H9 (cell line): ENCODE measurements at regions not wholly inside any gene's neighbourhood (a gene's known extent, or its start where the extent isn't known, plus 50 kb on each side); places are given as distances from the start of the nearest gene placed in this dataset.

ENCODE experiments used
- DNase-seq: peaks from one replicate; pipeline ENCODE4 v3.0.0-alpha.2; 2017
- H2AFZ ChIP-seq: one replicate; pipeline ENCODE4 v1.6.1; 2013; ENCODE audit warnings: mild to moderate bottlenecking, low read length, control low read depth, moderate library complexity
- H2AK5ac ChIP-seq: 2 replicates; pipeline ENCODE4 v1.6.1; 2013; ENCODE audit warnings: low read length, control low read depth, mixed read lengths; ENCODE audit not compliant: insufficient read length
- H2BK120ac ChIP-seq: one replicate; pipeline ENCODE4 v1.6.1; 2013; ENCODE audit warnings: low read depth, mild to moderate bottlenecking, low read length, control low read depth, inconsistent platforms; ENCODE audit not compliant: poor library complexity, severe bottlenecking
- H2BK12ac ChIP-seq: 2 replicates; pipeline ENCODE4 v1.6.1; 2013; ENCODE audit warnings: low read length, control low read depth, mixed read lengths, low read depth; ENCODE audit not compliant: insufficient read length
- H2BK15ac ChIP-seq: 2 replicates; pipeline ENCODE4 v1.6.1; 2013; ENCODE audit warnings: low read depth, low read length, control low read depth
- H2BK20ac ChIP-seq: one replicate; pipeline ENCODE4 v1.6.1; 2013; ENCODE audit warnings: low read depth, mild to moderate bottlenecking, low read length, control low read depth, inconsistent platforms; ENCODE audit not compliant: poor library complexity, severe bottlenecking
- H2BK5ac ChIP-seq: 2 replicates; pipeline ENCODE4 v1.6.1; 2013; ENCODE audit warnings: low read length, control low read depth, mixed read lengths; ENCODE audit not compliant: insufficient read length
- H3K14ac ChIP-seq: 2 replicates; pipeline ENCODE4 v1.6.1; 2013; ENCODE audit warnings: low read length, control low read depth; ENCODE audit not compliant: insufficient read depth
- H3K18ac ChIP-seq: 2 replicates; pipeline ENCODE4 v1.6.1; 2013; ENCODE audit warnings: low read depth, mild to moderate bottlenecking, mixed read lengths, low read length, control low read depth; ENCODE audit not compliant: insufficient read length
- H3K23ac ChIP-seq: 2 replicates; pipeline ENCODE4 v1.6.1; 2013; ENCODE audit warnings: low read length, control low read depth, mixed read lengths, low read depth; ENCODE audit not compliant: insufficient read length
- H3K23me2 ChIP-seq: 2 replicates; pipeline ENCODE4 v1.6.1; 2013; ENCODE audit warnings: low read depth, mild to moderate bottlenecking, mixed read lengths, low read length, control low read depth; ENCODE audit not compliant: insufficient read length, poor library complexity, severe bottlenecking
- H3K27ac ChIP-seq: 2 replicates; pipeline ENCODE4 v1.5.1; 2013; ENCODE audit warnings: low read length, control low read depth, mixed read lengths, low read depth; ENCODE audit not compliant: insufficient read length
- H3K27me3 ChIP-seq: 2 replicates; pipeline ENCODE4 v1.6.1; 2013; ENCODE audit warnings: low read length, control low read depth, inconsistent platforms; ENCODE audit not compliant: insufficient read depth
- H3K4ac ChIP-seq: 2 replicates; pipeline ENCODE4 v1.6.1; 2013; ENCODE audit warnings: low read depth, mild to moderate bottlenecking, control low read depth, inconsistent platforms, low read length, moderate library complexity
- H3K4me1 ChIP-seq: 2 replicates; pipeline ENCODE4 v1.6.1; 2013; ENCODE audit warnings: low read length, control low read depth, inconsistent platforms; ENCODE audit not compliant: insufficient read depth
- H3K4me2 ChIP-seq: 2 replicates; pipeline ENCODE4 v1.6.1; 2013; ENCODE audit warnings: low read length, control low read depth, mixed read lengths; ENCODE audit not compliant: insufficient read length, insufficient read depth
- H3K56ac ChIP-seq: 2 replicates; pipeline ENCODE4 v1.6.1; 2013; ENCODE audit warnings: low read depth, mild to moderate bottlenecking, mixed read lengths, low read length, control low read depth; ENCODE audit not compliant: insufficient read length
- H3K79me1 ChIP-seq: 2 replicates; pipeline ENCODE4 v1.6.1; 2013; ENCODE audit warnings: low read depth, mild to moderate bottlenecking, moderate library complexity, low read length, control low read depth, inconsistent platforms; ENCODE audit not compliant: insufficient read depth, poor library complexity, severe bottlenecking
- H3K79me2 ChIP-seq: 2 replicates; pipeline ENCODE4 v1.6.1; 2013; ENCODE audit warnings: low read length, control low read depth, inconsistent platforms; ENCODE audit not compliant: insufficient read depth
- H3K9ac ChIP-seq: 2 replicates; pipeline ENCODE4 v1.6.1; 2013; ENCODE audit warnings: low read length, control low read depth, mixed read lengths; ENCODE audit not compliant: insufficient read length; ENCODE audit errors: extremely low read depth
- H3K9me3 ChIP-seq: one replicate; pipeline ENCODE4 v1.6.1; 2013; ENCODE audit warnings: low read depth, low read length, inconsistent platforms; ENCODE audit not compliant: control insufficient read depth
- H3T11ph ChIP-seq: one replicate; pipeline ENCODE4 v1.6.1; 2013; ENCODE audit warnings: mild to moderate bottlenecking, low read length, control low read depth, inconsistent platforms
- H4K20me1 ChIP-seq: one replicate; pipeline ENCODE4 v1.6.1; 2013; ENCODE audit not compliant: control insufficient read depth, insufficient read length, insufficient read depth
- H4K5ac ChIP-seq: 2 replicates; pipeline ENCODE4 v1.6.1; 2013; ENCODE audit warnings: low read depth, mild to moderate bottlenecking, mixed read lengths, low read length, control low read depth; ENCODE audit not compliant: insufficient read length
- H4K8ac ChIP-seq: replicated peaks from 2 replicates; pipeline ENCODE4 v1.6.1; 2013; ENCODE audit warnings: low read length, control low read depth, mixed read lengths, low read depth; ENCODE audit not compliant: insufficient read length
- H4K91ac ChIP-seq: 2 replicates; pipeline ENCODE4 v1.6.1; 2013; ENCODE audit warnings: low read depth, mild to moderate bottlenecking, moderate library complexity, mixed read lengths, low read length, control low read depth; ENCODE audit not compliant: insufficient read length
- H3K27ac Mint-ChIP-seq, 3 experiments: 2 replicates in 2 of 3; 3 replicates in 1 of 3; pipeline ENCODE4 v1.8.0; 2020 to 2021; ENCODE audit warnings: mixed read lengths in 3 of 3, mild to moderate bottlenecking in 1 of 3, moderate library complexity in 1 of 3
- H3K27me3 Mint-ChIP-seq: 2 replicates; pipeline ENCODE4 v1.8.0; 2021; ENCODE audit warnings: low read depth, mild to moderate bottlenecking, moderate library complexity, mixed read lengths
- H3K36me3 Mint-ChIP-seq, 3 experiments: 2 replicates in 2 of 3; 3 replicates in 1 of 3; pipeline ENCODE4 v1.8.0; 2020 to 2021; ENCODE audit warnings: low read depth in 3 of 3, mixed read lengths in 3 of 3; ENCODE audit not compliant: insufficient read depth in 1 of 3
- H3K4me1 Mint-ChIP-seq, 2 experiments: 2 replicates each; pipeline ENCODE4 v1.8.0; 2020; ENCODE audit warnings: mixed read lengths in 2 of 2
- H3K4me3 Mint-ChIP-seq, 2 experiments: 2 replicates in 1 of 2; 3 replicates in 1 of 2; pipeline ENCODE4 v1.8.0; 2020 to 2021; ENCODE audit warnings: mild to moderate bottlenecking in 2 of 2, mixed read lengths in 2 of 2, moderate library complexity in 1 of 2
- H3K9me3 Mint-ChIP-seq, 2 experiments: 2 replicates in 1 of 2; 3 replicates in 1 of 2; pipeline ENCODE4 v1.8.0; 2020; ENCODE audit warnings: mild to moderate bottlenecking in 2 of 2, mixed read lengths in 2 of 2, moderate library complexity in 1 of 2
- TF ChIP-seq, protein P1 (sequence below): fragments of 200-600 bp; sonication (generic); conservative IDR thresholded peaks from 3 replicates; pipeline ENCODE4 v1.8.0; 2021; ENCODE audit warnings: antibody characterized with exemption, mild to moderate bottlenecking

GRCh38 chr6:112557961-112558360 lies 210.8 kb downstream of the RFPL4B start:
- no peak overlapping the region for H2AFZ ChIP-seq
- H3K79me2 ChIP-seq = no peaks in the 10 kb centered on the region
- no peaks in the 10 kb centered on the region for H4K20me1 ChIP-seq
- no peak overlapping the region for H3K4me3 Mint-ChIP-seq
- no peak overlapping the region for H3K14ac ChIP-seq
- H3K23ac ChIP-seq = no peak overlapping the region
- H3K27ac Mint-ChIP-seq = no peak overlapping the region; a peak in 1 of 7 replicates
- no peak overlapping the region for H4K91ac ChIP-seq
- no peak overlapping the region for H3K4me2 ChIP-seq
- H2BK15ac ChIP-seq = no peak overlapping the region
- H3T11ph ChIP-seq = no peak overlapping the region
- no peak overlapping the region for H2BK20ac ChIP-seq
- H2BK120ac ChIP-seq = no peak overlapping the region
- H3K79me1 ChIP-seq = no peaks in the 10 kb centered on the region
- H3K4me1 Mint-ChIP-seq = peaks cover 2 to 5% of the 10 kb centered on the region in 2 experiments; a peak in 2 of 4 replicates
- no peak overlapping the region for H3K18ac ChIP-seq
- TF ChIP-seq, protein P1, sequence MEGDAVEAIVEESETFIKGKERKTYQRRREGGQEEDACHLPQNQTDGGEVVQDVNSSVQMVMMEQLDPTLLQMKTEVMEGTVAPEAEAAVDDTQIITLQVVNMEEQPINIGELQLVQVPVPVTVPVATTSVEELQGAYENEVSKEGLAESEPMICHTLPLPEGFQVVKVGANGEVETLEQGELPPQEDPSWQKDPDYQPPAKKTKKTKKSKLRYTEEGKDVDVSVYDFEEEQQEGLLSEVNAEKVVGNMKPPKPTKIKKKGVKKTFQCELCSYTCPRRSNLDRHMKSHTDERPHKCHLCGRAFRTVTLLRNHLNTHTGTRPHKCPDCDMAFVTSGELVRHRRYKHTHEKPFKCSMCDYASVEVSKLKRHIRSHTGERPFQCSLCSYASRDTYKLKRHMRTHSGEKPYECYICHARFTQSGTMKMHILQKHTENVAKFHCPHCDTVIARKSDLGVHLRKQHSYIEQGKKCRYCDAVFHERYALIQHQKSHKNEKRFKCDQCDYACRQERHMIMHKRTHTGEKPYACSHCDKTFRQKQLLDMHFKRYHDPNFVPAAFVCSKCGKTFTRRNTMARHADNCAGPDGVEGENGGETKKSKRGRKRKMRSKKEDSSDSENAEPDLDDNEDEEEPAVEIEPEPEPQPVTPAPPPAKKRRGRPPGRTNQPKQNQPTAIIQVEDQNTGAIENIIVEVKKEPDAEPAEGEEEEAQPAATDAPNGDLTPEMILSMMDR = no peak
- H3K23me2 ChIP-seq = no peaks in the 10 kb centered on the region
- no peaks in the 10 kb centered on the region; a peak in 1 of 5 replicates for H3K9me3 Mint-ChIP-seq
- H3K4ac ChIP-seq = no peak overlapping the region
- H4K8ac ChIP-seq = no peak overlapping the region
- no peaks in the 10 kb centered on the region for H3K27me3 ChIP-seq
- no peak overlapping the region for H2AK5ac ChIP-seq
- H3K27me3 Mint-ChIP-seq = no peaks in the 10 kb centered on the region
- H2BK12ac ChIP-seq = no peak overlapping the region
- DNase-seq = no peak
- H3K9me3 ChIP-seq = no peaks in the 10 kb centered on the region
- no peak overlapping the region for H4K5ac ChIP-seq
- no peak overlapping the region for H2BK5ac ChIP-seq
- no peak overlapping the region for H3K9ac ChIP-seq
- no peaks in the 10 kb centered on the region; a peak in 1 of 7 replicates for H3K36me3 Mint-ChIP-seq
- no peak overlapping the region for H3K27ac ChIP-seq
- H3K56ac ChIP-seq = no peak overlapping the region
- no peaks in the 10 kb centered on the region; the same call in 1 of the 2 replicates for H3K4me1 ChIP-seq
